ENCODE measurements at regions not wholly inside any gene's neighbourhood (a gene's known extent, or its start where the extent isn't known, plus 50 kb on each side); places are given as distances from the start of the nearest gene placed in this dataset.
"Not testable (repeated sequence)": the region's sequence is repeated elsewhere in the genome, so short reads cannot be mapped to it uniquely, and the experiment has no call there.

- no peak for DNase-seq
- Histone ChIP-seq H3K27me3 (peaks cover 0 to 3% (median 0%) of the 10 kb centered on the region in 7 donors), H3K9me3 (peaks cover 0 to 12% (median 0%) of the 10 kb centered on the region in 11 donors), H3K36me3 (no peaks in the 10 kb centered on the region), H3K4me3 (no peak overlapping the region), H3K4me1 (no peaks in the 10 kb centered on the region), H3K27ac (no peak overlapping the region)
- 74 to 76% methylated on average over 4 of the region's 4 CpGs for WGBS, 2 donors
- intact Hi-C loops (cut with DNase I) = no loop called here
- ATAC-seq = no peak
- TF ChIP-seq CTCF (IDR thresholded peaks at IDR 0.05) = no peak
Observed at GRCh38 chr10:44752451-44753441, 158.4 kb upstream of the TMEM72 start.

DNA sequence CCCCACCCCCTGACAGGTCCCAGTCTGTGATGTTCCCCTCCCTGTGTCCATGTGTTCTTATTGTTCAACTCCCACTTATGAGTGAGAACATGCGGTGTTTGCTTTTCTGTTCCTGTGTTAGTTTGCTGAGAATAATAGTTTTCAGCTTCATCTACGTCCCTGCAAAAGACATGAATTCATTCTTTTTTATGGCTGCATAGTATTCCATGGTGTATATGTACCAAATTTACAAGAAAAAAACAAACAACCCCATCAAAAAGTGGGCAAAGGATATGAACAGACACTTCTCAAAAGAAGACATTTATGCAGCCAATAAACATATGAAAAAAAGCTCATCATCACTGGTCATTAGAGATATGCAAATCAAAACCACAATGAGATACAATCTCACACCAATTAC is 156.8 kb upstream of the TMEM72 start:
- WGBS, 2 donors = 92 to 96% methylated on average over 2 of the region's 2 CpGs
- intact Hi-C loops (cut with DNase I); ATAC-seq; H3K4me3 ChIP-seq; H3K4me1 ChIP-seq; H3K27ac ChIP-seq; H3K36me3 ChIP-seq; DNase-seq; H3K9me3 ChIP-seq; H3K27me3 ChIP-seq: not testable (repeated sequence)

DNA sequence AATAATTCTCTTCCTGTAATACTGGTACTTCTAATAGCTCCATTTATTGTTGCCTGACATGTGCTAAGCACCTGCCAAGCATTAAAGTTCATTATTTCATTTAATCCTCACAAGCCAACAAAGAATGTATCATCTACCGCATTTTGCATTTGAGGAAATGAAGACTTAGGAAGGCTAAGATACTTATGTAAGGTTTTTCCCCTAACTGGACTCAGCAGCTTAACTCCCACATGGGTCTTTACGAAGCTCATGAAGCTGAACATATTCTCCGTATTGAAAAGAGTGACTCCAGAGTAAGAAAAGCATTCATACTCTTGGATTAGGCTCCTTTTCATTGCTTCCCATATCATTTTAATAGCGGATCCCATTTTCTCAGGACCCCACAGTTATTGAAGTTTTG is 155.7 kb upstream of the TMEM72 start:
- WGBS, 2 donors = 85 to 91% methylated on average over 4 of the region's 4 CpGs
- Histone ChIP-seq H3K27me3 (peaks cover 0 to 8% (median 0%) of the 10 kb centered on the region in 7 donors), H3K9me3 (no peaks in the 10 kb centered on the region), H3K27ac (no peak overlapping the region), H3K4me1 (no peaks in the 10 kb centered on the region), H3K4me3 (no peak overlapping the region), H3K36me3 (no peaks in the 10 kb centered on the region)
- intact Hi-C loops (cut with DNase I) = no loop called here
- TF ChIP-seq CTCF (IDR thresholded peaks at IDR 0.05) = no peak
- DNase-seq = no peak
- no peak for ATAC-seq

DNA sequence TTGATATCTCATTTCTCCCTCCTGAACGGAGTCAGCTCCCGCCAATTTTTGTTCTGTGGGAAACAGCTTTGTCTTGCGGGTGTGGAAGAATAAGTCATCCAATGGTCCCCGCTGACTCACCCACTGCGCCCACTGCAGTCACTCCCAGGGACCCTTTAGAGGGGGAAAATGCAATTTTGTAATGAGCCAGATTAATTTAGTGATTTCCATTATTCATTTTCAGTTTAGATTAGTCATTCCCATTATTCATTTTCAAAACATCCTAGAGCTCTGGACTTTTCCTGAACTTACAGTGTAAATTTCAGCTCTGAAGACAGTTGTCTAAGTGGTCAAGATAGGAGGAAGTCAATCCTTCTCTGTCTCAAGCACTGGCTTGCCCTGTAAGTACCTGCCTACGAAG is 154.9 kb upstream of the TMEM72 start:
- intact Hi-C loops (cut with DNase I) = no loop called here
- Histone ChIP-seq H3K4me1 (no peaks in the 10 kb centered on the region), H3K9me3 (no peaks in the 10 kb centered on the region), H3K36me3 (no peaks in the 10 kb centered on the region), H3K27me3 (peaks cover 0 to 8% (median 0%) of the 10 kb centered on the region in 7 donors), H3K4me3 (no peak overlapping the region), H3K27ac (no peak overlapping the region)
- DNase-seq = no peak
- ATAC-seq = peak in 1 of 8 donors; percentile 55
- WGBS, 2 donors = 75 to 84% methylated on average over 6 of the region's 6 CpGs
- TF ChIP-seq CTCF (IDR thresholded peaks at IDR 0.05) = no peak

All from heart right ventricle (tissue), 16 donors.